HG03457 (cell line): ENCODE measurements at regions not wholly inside any gene's neighbourhood (a gene's known extent, or its start where the extent isn't known, plus 50 kb on each side); places are given as distances from the start of the nearest gene placed in this dataset.
"Not testable (repeated sequence)": the region's sequence is repeated elsewhere in the genome, so short reads cannot be mapped to it uniquely, and the experiment has no call there.

Experiments used
- ATAC-seq: cut with Tn5 transposase; IDR thresholded peaks from one replicate; pipeline ENCODE4 v1.9.1; 2021; ENCODE audit warnings: moderate number of reproducible peaks; ENCODE audit not compliant: unreplicated experiment

GRCh38 chr5:120083851-120084542 lies 380.1 kb upstream of the PRR16 start:
- no peak for ATAC-seq

- ATAC-seq: no peak
Measured at GRCh38 chr5:120084543-120084870, 379.6 kb upstream of the PRR16 start.

- no peak for ATAC-seq
Measured at GRCh38 chr5:120086081-120086480, 378.0 kb upstream of the PRR16 start.

GRCh38 chr5:120088412-120088811 lies 375.7 kb upstream of the PRR16 start:
- no peak for ATAC-seq

- ATAC-seq: no peak
Measured at GRCh38 chr5:120088836-120089235, 375.3 kb upstream of the PRR16 start.

- ATAC-seq: no peak
Measured at GRCh38 chr5:120091376-120091948, 372.6 kb upstream of the PRR16 start.

GRCh38 chr5:120092649-120093048 lies 371.5 kb upstream of the PRR16 start:
- ATAC-seq: no peak

GRCh38 chr5:120093178-120093577 lies 370.9 kb upstream of the PRR16 start:
- ATAC-seq: no peak

- ATAC-seq: no peak
Measured at GRCh38 chr5:120096413-120096812, 367.7 kb upstream of the PRR16 start.

- ATAC-seq: no peak
Measured at GRCh38 chr5:120098426-120098825, 365.7 kb upstream of the PRR16 start.

- ATAC-seq: no peak
Measured at GRCh38 chr5:120098902-120099535, 365.1 kb upstream of the PRR16 start.

GRCh38 chr5:120101771-120102170 lies 362.3 kb upstream of the PRR16 start:
- no peak for ATAC-seq

- ATAC-seq: no peak
Measured at GRCh38 chr5:120103495-120103894, 360.6 kb upstream of the PRR16 start.

- no peak for ATAC-seq
Measured at GRCh38 chr5:120106912-120107525, 357.1 kb upstream of the PRR16 start.

GRCh38 chr5:120108586-120109248 lies 355.4 kb upstream of the PRR16 start:
- ATAC-seq: no peak

GRCh38 chr5:120122703-120123102 lies 341.4 kb upstream of the PRR16 start:
- ATAC-seq: no peak

- no peak for ATAC-seq
Measured at GRCh38 chr5:120124031-120124430, 340.1 kb upstream of the PRR16 start.

- no peak for ATAC-seq
Measured at GRCh38 chr5:120124961-120125360, 339.1 kb upstream of the PRR16 start.

GRCh38 chr5:120132347-120132746 lies 331.8 kb upstream of the PRR16 start:
- not testable (repeated sequence) for ATAC-seq

GRCh38 chr5:120134944-120135343 lies 329.2 kb upstream of the PRR16 start:
- no peak for ATAC-seq

- ATAC-seq: no peak
Measured at GRCh38 chr5:120137582-120137981, 326.5 kb upstream of the PRR16 start.

GRCh38 chr5:120139039-120139438 lies 325.1 kb upstream of the PRR16 start:
- ATAC-seq: no peak
